Spleen (tissue), 7 donors: ENCODE measurements at regions not wholly inside any gene's neighbourhood (a gene's known extent, or its start where the extent isn't known, plus 50 kb on each side); places are given as distances from the start of the nearest gene placed in this dataset.

Experiments used
- POLR2A ChIP-seq, 3 donors: fragments of 450-650 bp; IDR thresholded peaks; one replicate each; pipeline ENCODE4 v1.5.1; 2017; ENCODE audit warnings: antibody characterized with exemption in 3 of 3, mild to moderate bottlenecking in 1 of 3
- POLR2AphosphoS5 ChIP-seq, 3 donors: sonication (generic); formaldehyde crosslinking; IDR thresholded peaks; one replicate each; pipeline ENCODE4 v1.5.1; 2017; ENCODE audit warnings: antibody characterized with exemption in 3 of 3
- TF ChIP-seq, protein P1 (sequence below), 11 experiments: fragments of 200-600 bp in 7 of 11; fragments of 450-650 bp in 4 of 11; sonication (generic) in 4 of 11; IDR thresholded peaks in 8 of 11; conservative IDR thresholded peaks in 3 of 11; 1 replicate in 7 of 11; 2 replicates in 4 of 11; pipeline versions ENCODE4 v1.4.0 to v1.8.0; 2016 to 2021; ENCODE audit warnings: antibody characterized with exemption in 11 of 11, inconsistent platforms in 4 of 11, mild to moderate bottlenecking in 1 of 11
- donor health status: DM: no; HTN: no; CAD: no; lungs with moderate emphysema.
- donor health status: DM: no; HTN: no; CAD: no.
- donor health status: DM: no; HTN: no; CAD: no.

- TF ChIP-seq, protein P1, sequence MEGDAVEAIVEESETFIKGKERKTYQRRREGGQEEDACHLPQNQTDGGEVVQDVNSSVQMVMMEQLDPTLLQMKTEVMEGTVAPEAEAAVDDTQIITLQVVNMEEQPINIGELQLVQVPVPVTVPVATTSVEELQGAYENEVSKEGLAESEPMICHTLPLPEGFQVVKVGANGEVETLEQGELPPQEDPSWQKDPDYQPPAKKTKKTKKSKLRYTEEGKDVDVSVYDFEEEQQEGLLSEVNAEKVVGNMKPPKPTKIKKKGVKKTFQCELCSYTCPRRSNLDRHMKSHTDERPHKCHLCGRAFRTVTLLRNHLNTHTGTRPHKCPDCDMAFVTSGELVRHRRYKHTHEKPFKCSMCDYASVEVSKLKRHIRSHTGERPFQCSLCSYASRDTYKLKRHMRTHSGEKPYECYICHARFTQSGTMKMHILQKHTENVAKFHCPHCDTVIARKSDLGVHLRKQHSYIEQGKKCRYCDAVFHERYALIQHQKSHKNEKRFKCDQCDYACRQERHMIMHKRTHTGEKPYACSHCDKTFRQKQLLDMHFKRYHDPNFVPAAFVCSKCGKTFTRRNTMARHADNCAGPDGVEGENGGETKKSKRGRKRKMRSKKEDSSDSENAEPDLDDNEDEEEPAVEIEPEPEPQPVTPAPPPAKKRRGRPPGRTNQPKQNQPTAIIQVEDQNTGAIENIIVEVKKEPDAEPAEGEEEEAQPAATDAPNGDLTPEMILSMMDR (IDR thresholded peaks at IDR 0.05 in 8 of 11, conservative IDR thresholded peaks at IDR 0.05 in 3 of 11) = no peak
- TF ChIP-seq POLR2A (IDR thresholded peaks at IDR 0.05) (no peak), POLR2AphosphoS5 (IDR thresholded peaks at IDR 0.05) (no peak)
These were observed 560.2 kb upstream of the LRATD1 start for GRCh38 chr2:14072338-14072737.
